ENCODE measurements at regions not wholly inside any gene's neighbourhood (a gene's known extent, or its start where the extent isn't known, plus 50 kb on each side); places are given as distances from the start of the nearest gene placed in this dataset.

DNA sequence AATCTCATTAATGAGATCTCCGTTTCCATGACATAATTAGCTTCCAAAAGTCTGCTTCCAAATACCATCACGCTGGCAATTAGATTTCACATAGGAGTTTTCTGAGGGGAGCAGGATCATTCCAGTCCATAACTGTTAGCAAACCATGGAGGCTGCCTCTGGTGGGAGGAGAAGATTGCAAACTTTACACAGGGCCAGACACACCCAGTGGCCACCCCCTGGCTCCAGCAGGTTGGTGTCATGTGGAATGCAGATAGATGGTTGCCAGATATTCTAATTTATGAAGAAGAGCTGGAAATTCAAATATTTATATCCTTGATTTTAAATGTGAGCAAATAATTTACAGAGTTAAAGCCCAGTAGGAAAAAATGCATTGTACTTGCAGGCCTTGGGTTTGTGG, 164.2 kb downstream of the ICE1 start:
- TF ChIP-seq CTCF (IDR thresholded peaks at IDR 0.05) (no peak), POLR2A (IDR thresholded peaks at IDR 0.05) (no peak)
